ENCODE measurements at regions not wholly inside any gene's neighbourhood (a gene's known extent, or its start where the extent isn't known, plus 50 kb on each side); places are given as distances from the start of the nearest gene placed in this dataset.

DNA sequence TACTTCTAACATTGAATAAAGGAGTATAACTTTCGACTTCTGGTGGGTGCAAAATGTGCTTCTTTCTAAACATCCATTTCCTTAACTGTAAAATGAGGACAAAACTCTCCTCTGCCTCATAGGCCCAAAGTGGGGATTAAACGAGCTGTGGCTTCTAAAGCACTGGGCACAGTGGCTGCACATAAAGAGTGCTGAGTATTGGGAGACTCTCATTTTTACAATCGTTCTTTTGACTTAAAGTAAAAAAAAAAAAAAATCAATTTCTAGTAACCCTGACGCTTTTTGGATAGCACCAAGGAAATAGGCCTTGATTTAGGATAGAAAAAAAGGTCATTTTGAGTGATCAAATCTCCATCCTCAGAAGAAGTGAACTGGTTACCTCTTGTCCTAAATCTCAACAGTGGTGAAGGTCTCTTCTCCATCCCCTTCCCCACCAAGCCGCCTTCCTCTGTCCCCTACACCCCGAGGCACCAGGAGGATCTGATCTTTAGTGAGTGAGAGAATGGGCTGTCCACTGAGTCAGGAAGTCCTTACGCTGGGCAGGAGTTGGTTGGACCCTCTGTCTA lies 161.6 kb downstream of the DDX1 start:
- TF ChIP-seq, protein P1, sequence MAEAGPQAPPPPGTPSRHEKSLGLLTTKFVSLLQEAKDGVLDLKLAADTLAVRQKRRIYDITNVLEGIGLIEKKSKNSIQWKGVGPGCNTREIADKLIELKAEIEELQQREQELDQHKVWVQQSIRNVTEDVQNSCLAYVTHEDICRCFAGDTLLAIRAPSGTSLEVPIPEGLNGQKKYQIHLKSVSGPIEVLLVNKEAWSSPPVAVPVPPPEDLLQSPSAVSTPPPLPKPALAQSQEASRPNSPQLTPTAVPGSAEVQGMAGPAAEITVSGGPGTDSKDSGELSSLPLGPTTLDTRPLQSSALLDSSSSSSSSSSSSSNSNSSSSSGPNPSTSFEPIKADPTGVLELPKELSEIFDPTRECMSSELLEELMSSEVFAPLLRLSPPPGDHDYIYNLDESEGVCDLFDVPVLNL (CRISPR knock-in tag; IDR thresholded peaks at IDR 0.05; ENCODE audit: borderline replicate concordance, low read depth) = no peak
- no peak for TF ChIP-seq GTF2I (CRISPR knock-in tag; conservative IDR thresholded peaks at IDR 0.05)
